Upper lobe of left lung (tissue), 4 donors: ENCODE measurements at regions not wholly inside any gene's neighbourhood (a gene's known extent, or its start where the extent isn't known, plus 50 kb on each side); places are given as distances from the start of the nearest gene placed in this dataset.

Experiments
- CTCF ChIP-seq, 6 experiments: fragments of 450-650 bp in 4 of 6; fragments of 200-600 bp in 2 of 6; sonication (generic) in 2 of 6; IDR thresholded peaks; one replicate each; pipeline ENCODE4 v1.5.1; 2016 to 2019; ENCODE audit warnings: antibody characterized with exemption in 6 of 6
- EP300 ChIP-seq, 4 donors: sonication (generic); formaldehyde crosslinking; IDR thresholded peaks; one replicate each; pipeline ENCODE4 v1.5.1; 2017; ENCODE audit warnings: antibody characterized with exemption in 4 of 4, control low read depth in 2 of 4
- POLR2A ChIP-seq, 4 donors: fragments of 450-650 bp; IDR thresholded peaks; one replicate each; pipeline ENCODE4 v1.5.1; 2016 to 2017; ENCODE audit warnings: antibody characterized with exemption in 4 of 4, mild to moderate bottlenecking in 2 of 4
- POLR2AphosphoS5 ChIP-seq, 2 donors: sonication (generic); formaldehyde crosslinking; IDR thresholded peaks; one replicate each; pipeline ENCODE4 v1.5.1; 2017; ENCODE audit warnings: antibody characterized with exemption in 2 of 2

GRCh38 chr18:45137087-45137419, 456.4 kb downstream of the SETBP1 start:
- TF ChIP-seq CTCF (IDR thresholded peaks at IDR 0.05) (no peak), EP300 (IDR thresholded peaks at IDR 0.05) (no peak), POLR2AphosphoS5 (IDR thresholded peaks at IDR 0.05) (no peak), POLR2A (IDR thresholded peaks at IDR 0.05) (no peak)
